HG02798 (cell line): ENCODE measurements at regions not wholly inside any gene's neighbourhood (a gene's known extent, or its start where the extent isn't known, plus 50 kb on each side); places are given as distances from the start of the nearest gene placed in this dataset.
"Not testable (repeated sequence)": the region's sequence is repeated elsewhere in the genome, so short reads cannot be mapped to it uniquely, and the experiment has no call there.

ENCODE experiments used
- ATAC-seq: cut with Tn5 transposase; IDR thresholded peaks from one replicate; pipeline ENCODE4 v1.9.1; 2021; ENCODE audit warnings: mild to moderate bottlenecking; ENCODE audit not compliant: unreplicated experiment, poor library complexity

DNA sequence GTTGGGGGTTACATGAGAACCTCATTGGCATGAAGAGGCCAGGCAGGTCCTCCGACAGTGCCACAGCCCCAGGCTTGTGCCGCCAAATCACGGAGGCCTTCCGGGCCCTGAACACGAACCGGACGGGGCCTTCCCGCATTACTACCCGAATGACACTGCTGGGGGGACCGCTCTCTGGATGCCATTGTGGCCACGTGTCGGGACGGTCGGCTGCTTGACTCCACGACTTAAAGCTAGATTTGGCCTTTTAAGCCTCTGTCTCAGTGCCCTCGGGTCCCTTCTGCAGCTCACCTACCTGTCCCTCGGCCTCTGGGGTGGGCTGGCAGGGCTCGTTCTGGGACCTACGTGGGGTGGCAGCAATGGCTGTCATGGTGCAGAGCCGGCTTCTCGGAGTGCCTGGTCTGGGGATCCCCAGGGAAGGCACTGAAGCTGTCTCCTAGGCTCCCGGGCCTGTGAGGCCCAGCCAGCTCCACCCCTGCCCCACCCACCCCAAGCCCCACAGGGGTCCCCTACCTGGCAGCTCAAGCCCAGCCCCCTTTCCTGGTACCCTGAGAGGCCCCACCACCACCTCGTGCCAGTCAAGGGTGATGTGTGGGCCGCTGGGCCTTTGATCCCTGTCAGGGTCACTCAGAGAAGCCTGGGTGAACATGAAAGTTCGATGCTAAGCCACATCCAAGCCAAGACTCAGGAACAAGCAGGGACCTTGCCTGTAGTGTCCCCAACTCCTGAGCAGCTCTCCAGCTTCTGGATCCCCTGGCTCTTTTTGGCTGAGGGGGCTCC, 245.8 kb upstream of the SGCG start:
- no peak for ATAC-seq

DNA sequence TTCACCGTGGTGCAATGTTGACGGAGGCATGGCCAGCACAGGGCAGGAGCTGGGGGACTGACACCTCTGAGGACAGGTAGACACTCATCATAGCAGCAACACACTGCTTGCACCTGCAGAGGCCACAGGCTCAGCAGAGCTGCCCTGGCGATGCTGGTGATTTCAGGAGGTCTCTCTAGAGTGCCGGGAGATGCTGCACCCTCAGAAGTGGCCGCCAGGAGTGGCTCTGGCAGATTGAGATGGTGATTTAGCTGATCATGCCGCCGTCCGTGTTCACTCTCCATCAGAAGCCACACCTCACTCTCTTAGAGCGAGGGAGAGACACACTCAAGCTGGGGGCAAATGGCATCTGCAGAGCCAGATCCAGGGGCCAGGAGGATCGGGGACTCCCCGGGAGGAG, 244.6 kb upstream of the SGCG start:
- ATAC-seq, result no peak

DNA sequence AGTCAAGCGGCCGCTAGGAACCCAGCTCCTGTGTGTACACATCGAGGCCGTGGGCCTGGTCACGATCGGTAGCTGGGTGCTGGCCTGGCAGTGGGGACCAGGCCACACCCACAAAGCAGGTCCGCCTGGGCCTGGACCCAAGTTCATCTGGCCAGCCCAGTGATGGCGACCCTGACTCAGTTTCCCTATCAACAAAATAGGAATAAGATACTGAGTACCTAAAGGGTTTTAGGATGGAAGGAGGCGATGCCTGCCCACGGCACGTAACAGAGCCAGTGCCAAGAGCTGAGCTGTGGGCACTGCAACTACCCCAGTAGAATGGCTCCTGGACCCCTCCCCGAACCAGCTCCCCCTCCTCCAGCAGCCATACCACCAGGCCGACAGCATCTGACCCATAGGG, 243.5 kb upstream of the SGCG start:
- ATAC-seq, result no peak

DNA sequence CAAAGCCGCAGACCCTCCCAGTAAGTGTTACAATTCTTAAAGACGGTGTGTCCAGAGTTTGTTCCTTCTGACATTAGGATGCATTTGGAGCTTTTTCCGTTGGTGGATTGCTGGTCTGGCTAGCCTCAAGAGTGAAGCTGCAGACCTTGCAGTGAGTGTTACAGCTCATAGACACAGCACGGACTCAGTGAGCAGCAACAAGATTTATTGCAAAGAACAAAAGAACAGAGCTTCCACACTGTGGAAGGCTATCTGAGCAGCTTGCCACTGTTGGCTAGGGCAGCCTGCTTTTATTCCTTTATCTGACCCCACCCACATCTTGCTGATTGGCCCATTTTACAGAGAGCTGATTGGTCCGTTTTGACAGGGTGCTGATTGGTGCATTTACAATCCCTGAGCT, 242.8 kb upstream of the SGCG start:
- ATAC-seq, result no peak

DNA sequence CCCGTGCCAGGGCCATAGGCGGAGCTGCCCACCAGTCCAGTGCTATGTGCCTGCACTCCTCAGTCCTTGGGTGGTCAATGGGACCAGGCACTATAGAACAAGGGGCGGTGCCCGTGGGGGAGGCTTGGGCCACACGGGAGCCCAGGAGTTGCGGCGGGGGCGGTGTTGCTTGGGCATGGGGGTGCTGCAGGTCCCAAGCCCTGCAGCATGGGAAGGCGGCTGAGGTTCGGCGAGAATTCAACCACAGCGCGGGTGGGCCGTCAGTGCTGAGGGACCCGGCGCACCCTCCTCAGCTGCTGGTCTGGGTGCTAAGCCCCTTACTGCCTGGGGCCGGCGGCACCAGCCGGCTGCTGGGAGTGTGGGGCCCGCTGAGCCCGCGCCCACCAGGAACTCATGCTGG, 242.2 kb upstream of the SGCG start:
- no peak for ATAC-seq

DNA sequence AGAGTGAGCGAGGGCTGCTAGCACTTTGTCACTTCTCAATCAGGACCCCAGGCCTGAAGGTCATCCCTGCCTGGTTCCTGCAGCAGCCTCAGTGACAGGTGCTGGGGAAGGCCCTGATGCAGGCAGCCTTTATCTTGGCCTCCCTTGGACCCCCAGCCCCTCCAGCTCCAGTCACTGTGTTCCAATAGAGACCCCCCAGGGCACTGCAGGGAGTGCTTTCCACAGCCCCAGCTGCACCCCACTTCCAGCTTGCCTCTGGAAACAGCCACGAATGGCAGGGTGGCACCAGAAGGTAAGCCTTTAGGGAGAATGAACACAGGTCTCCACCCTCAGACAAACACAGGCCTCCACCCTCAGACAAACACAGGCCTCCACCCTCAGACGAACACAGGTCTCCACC, 241.6 kb upstream of the SGCG start:
- ATAC-seq, result no peak

DNA sequence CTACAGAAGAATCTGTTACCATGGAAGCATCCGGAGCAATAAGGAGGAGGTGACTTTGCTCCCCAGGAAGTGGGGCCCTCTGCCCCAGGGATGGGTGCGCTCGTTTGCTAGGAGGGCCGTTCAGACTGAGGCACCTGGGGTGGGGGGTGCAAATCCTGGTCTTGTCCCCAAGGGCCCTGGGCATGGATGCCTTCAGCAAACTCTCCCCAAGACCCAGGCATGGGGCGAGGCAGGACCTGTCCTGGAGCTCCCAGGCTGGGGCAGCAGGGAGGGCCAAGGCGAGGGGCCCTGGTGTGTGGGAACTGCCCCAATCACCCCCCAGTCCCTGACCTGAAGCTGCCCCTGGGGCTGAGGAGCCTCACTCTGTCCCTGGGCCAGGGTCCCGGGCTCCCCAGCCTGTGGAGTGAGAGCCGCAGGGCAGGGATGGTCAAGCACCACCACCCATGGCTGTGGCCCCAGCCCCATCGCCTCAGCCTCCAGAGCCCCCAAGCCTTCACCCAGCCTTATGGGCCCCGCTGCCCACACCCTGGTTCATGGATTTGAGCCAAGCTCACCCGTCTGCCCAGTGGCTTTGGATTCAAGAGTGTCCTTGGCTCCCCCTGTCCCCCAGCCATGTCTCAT, 240.6 kb upstream of the SGCG start:
- no peak for ATAC-seq

DNA sequence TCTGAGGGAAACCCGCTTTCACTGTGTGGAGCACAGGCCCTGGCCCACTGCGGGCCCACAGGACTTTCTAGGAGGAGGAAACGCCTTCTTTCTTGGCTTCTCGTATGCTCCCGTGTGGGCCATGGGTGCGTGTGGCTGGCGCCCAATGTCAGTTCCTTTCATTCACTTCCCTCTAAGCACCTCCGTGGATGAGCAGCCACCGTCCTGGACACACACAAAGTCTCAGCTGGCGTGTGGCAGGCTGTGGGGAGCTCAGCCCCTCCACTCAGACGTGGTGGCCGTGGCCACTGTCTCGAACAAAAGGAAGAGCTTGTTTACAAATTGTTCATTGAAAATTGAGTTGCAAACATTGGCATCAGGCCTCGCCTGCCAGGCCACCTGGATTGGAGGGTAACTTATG, 240.0 kb upstream of the SGCG start:
- no peak for ATAC-seq

DNA sequence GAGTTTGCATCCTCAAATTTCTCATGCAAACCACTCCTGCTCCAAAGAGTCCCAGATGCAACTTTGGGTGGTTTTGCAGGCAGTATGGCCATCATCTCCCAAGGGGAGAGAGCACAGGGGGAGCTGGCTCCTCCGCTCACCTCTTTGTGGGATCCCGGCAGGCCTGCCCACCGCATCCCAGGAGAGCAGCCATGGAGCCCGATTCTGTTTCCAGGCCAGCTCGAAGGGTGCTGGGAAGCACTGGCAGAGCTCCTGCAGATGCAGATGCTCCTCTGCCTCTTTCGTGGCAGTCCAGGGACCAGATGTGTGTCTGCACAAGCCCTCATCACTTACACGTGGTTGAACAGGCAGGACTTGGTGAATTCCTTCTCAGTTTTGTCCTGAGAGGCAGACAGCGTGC, 239.3 kb upstream of the SGCG start:
- ATAC-seq, result not testable (repeated sequence)

DNA sequence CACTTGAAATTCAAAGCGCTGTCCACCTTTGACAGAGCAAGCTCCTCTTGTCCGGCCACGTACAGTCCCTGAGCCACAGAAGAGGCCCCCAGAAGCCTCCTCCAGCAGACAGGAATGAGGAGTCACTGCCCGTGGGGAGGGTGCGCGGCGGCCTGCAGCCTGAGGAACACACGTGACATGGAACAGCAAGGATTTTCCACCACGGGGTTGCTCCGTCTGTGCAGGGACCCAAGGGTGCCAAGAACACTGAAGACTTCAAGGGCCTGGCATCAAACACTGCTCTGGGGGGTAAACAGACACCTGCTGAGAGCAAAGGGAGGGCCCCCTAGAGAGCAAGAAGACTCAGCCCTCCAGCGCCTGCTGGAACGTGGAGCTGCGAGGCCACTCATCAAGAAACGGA, 237.9 kb upstream of the SGCG start:
- ATAC-seq, result not testable (repeated sequence)

DNA sequence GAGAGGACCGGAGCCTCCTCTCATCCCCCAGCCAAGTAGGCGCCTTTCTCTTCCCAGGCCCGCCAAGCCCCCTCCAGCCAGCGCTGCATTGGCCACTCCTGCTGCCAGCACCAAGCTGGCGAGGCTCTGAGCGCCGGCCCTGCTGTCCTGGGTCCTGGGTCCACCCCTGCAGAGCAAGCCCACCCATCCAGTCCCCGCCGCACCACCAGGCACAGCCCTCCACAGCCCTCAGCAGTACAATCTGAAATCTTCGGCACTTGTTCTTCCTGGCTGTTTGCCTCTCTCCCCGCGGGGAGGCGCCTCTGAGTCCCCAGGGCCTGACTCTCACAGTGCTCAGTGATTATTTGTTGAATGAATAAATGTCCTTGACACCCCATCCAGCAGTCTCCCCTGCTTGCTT, 236.4 kb upstream of the SGCG start:
- ATAC-seq, result no peak

DNA sequence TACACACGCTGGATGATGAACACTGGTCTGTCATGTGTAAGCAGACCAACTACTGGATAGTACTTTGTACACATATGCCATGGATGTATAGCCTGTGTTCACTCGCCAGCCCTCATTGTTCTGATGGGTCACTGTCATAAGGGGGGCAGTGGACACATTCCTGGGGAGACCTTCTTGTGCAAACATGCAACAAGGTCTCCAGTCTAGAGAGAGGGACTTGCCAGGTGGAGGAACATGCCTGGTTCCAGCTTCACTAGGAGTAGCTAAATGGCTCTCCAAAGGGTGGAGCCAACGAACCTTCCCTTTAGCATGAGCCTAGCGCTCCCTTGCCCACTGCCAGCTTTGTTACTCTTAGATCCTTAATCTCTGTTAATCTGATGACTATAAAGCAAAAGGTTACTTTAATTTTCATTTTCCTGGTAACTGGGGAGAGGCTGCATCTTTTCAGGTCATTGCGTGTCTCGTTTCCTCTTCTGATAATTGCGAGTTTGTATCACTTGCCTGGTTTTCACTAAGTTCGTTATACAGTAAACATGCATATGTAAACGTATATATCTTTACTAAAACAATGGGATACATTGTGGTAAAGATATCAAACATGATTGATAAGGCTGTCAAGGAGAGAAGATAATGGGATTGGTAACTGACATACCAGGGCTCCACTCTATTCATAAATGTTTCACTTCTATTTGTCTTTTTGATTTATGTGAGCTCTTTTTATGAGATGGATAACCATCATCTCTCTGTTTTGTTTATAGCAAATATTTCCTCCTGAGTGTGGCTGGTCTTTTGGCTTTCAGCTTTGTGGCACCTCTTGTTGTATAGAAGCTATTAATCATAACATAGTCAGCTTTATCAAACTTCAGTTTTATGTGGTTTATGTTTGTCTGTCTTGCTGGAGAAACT, 235.2 kb upstream of the SGCG start:
- no peak for ATAC-seq

DNA sequence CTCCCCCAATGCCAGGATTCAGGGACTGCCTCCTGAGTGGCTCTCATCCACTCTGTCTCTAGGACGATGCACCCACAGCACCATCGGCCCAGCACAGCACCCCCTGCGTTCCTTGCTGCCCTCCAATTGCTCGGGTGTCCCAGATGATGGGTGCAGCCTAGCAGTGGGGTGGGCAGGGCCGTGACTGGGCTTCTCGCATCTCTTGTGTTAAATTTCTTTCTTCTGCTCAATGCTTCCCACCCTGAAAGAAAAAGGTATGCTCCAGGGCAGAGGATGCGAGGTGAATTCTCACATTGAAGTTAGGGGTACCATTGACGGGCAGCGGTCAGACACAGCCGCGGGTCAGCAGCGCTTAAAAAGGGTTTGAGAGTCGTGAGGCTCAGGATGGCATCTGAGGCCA, 232.4 kb upstream of the SGCG start:
- no peak for ATAC-seq

DNA sequence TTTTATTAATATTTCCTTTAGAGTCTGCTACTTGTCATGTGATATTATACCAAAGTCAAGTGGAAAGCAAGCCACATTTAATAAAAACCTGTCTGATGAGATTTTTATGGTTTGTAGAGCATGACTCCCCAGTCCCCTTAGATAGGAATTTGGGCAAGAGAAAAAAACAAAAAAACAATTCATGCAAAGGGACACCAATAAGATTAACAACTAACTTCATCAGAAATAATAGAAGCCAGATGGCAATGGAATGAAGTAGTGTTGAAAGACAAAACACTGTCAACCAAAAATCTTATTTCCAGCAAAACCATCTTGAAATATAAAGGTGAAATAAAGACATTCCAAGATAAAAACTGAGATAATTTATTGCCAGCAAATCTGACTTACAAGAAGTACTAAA, 228.8 kb upstream of the SGCG start:
- ATAC-seq, result not testable (repeated sequence)

DNA sequence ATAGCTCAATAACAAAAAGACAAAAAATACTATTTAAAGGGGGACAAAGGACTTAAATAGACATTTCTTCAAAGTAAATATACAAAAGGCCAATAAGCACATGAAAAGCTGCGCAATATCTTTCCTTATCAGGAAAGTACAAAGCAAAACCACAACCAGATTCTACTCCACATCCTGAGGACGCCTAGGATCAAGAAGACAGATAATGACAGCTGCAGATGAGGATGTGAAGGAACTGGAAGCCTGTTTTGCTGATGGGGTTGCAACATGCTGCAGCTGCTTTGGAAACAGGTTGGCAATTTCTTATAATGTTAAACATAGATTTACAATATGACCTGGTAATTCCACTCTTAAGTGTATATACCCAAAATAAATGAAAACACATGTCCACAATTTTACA, 225.6 kb upstream of the SGCG start:
- ATAC-seq, result not testable (repeated sequence)

DNA sequence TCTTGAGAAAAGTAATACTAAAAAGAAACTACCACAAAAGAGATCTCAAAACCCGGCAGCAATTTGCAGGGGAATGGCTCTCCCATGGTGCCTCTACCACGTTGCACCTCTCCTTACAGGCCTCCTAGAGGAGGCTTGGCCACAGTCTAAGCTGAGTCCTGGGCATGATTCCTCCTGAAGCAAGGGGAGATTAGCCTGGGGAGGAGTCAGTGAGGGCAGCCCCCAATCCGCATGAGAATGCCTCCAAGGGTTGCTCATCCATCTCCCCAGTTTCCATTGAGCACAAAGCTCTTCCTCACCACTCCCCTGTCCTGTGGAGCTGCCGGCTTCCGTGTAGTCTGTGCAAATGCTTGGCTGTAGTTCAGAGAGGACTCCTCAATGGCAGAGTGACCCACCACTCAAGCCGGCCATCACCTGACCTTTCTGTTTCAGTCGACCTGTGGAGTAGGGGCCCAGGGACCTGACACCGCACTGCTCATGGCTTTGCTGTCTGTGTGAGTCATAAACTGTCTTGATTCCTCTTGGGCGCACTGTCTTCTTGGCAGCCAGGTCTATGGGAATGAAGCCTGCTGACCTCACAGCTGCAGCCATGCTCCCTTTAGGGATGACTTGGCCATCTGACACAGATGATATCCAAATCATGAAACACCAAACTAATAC, 224.2 kb upstream of the SGCG start:
- not testable (repeated sequence) for ATAC-seq

DNA sequence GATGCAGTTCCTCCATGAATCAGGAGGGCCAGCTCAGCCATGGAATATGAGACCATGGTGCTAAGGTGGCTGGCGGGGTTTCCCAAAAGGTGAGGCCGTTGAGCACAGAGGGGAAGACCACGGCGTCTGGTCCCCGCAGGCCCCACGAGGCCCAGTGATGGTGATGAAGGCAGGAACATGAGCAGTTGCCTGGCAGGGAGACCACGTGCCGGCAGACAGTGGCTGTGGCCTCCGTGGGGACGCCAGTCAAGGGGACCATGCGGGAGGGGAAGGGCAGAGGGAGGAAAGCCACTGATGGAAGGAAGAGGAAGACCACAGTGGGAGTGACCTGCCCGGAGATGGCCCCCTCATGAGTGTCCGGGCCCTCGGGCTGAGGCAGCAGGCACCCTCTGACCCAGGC, 220.9 kb upstream of the SGCG start:
- ATAC-seq, result not testable (repeated sequence)

DNA sequence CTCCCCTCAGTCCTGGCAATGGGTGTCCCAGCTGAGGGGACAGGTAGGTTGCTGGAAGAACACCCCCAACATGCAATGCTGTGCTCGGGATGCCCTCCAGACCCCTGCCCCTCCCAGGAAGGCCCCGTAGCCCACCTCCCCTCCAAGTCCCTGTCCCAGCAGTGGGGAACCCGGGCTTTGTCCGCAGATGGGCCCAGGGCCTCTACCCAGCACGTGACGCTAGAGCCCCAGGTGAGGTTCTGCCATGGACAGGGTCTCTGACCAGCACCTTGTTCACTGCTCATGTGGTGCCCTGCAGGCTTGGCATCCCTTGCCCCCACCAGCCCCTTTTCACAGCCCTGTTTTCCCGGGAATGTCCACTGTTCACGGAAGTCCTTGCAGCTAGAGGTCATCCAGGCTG, 220.0 kb upstream of the SGCG start:
- no peak for ATAC-seq

DNA sequence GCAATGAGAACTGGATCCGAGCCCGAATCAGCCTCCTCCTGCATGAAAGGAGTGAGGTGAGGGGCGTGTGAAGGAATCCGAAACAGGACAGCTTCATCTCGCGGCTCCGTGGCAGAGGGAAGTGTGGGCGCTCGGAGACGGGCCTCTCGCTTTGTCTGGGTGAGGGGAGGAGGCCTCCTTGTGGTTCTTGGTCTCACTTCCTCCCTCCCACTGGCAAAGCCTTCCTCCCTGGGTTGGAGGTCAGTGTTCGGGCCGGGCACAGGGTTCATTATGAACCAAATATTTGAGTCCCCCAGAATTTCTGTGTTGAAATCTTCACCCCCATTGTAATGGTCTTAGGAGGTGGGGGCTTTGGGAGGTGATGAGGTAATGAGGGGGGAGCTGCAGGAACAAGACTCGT, 219.4 kb upstream of the SGCG start:
- not testable (repeated sequence) for ATAC-seq

DNA sequence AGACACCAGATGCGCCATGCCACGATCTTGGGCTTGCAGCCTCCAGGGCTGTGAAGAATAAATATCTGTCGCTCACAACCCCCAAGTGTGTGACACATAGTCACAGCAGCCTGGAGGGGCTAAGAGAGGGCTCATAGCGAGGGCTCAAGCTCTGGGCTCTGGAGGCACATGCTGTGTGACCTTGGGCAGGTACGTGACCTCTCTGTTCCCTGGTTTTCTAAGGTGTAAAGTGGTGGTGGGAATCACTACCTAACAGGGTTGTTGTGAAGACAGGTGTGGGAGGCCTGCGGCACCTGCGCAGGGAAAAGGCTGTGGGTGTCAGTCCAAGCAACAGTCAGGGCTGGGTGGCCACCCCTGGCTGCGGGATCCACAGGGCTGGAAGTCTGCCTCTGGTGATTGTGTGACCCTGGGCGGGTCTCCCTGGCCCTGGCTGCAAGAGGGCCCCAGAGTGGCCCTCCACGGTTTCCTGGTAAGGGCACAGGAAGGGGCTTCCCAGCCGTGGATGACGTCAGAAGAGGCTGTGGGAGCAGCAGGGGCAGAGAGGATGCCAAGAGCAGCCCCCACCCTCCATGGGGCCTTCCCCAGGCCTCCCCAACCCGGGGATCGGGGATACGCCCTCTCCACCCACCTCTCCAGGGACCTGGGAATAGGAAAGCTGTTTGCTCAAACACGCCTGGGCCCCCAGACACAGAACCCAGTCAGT, 218.8 kb upstream of the SGCG start:
- no peak for ATAC-seq
